ENCODE measurements at regions not wholly inside any gene's neighbourhood (a gene's known extent, or its start where the extent isn't known, plus 50 kb on each side); places are given as distances from the start of the nearest gene placed in this dataset.
"Not testable (repeated sequence)": the region's sequence is repeated elsewhere in the genome, so short reads cannot be mapped to it uniquely, and the experiment has no call there.

GRCh38 chr3:110932567-110932966, 139.0 kb upstream of the NECTIN3 start:
- POLR2A ChIA-PET, result no interaction called here
- TF ChIP-seq CTCF (IDR thresholded peaks at IDR 0.05; ENCODE audit: control extremely low read depth, extremely low read depth, low read depth, missing control alignments), result no peak
- CTCF ChIA-PET, result interaction anchor here (2.4 kb wide), 1 partner anchor 9 kb away, joined by 10 read pairs; no protein-coding TSS in a partner anchor
- no peak for DNase-seq (ENCODE audit: extremely low spot score)

GRCh38 chr3:110933821-110934426, 137.7 kb upstream of the NECTIN3 start:
- no peak for TF ChIP-seq CTCF (IDR thresholded peaks at IDR 0.05; ENCODE audit: control extremely low read depth, extremely low read depth, low read depth, missing control alignments)
- CTCF ChIA-PET, result interaction anchor here (2.4 kb wide), 1 partner anchor 11 kb away, joined by 10 read pairs; no protein-coding TSS in a partner anchor
- POLR2A ChIA-PET, result no interaction called here
- no peak for DNase-seq (ENCODE audit: extremely low spot score)

- no peak for DNase-seq (ENCODE audit: extremely low spot score)
- ChIA-PET POLR2A (no interaction called here), CTCF (no interaction called here)
- no peak for TF ChIP-seq CTCF (IDR thresholded peaks at IDR 0.05; ENCODE audit: control extremely low read depth, extremely low read depth, low read depth, missing control alignments)
Observed at GRCh38 chr3:110938629-110939028, 133.0 kb upstream of the NECTIN3 start.

- ChIA-PET POLR2A (no interaction called here), CTCF (no interaction called here)
- no peak for TF ChIP-seq CTCF (IDR thresholded peaks at IDR 0.05; ENCODE audit: control extremely low read depth, extremely low read depth, low read depth, missing control alignments)
- DNase-seq (ENCODE audit: extremely low spot score), result no peak
Observed at GRCh38 chr3:110940055-110940454, 131.6 kb upstream of the NECTIN3 start.

- TF ChIP-seq CTCF (IDR thresholded peaks at IDR 0.05; ENCODE audit: control extremely low read depth, extremely low read depth, low read depth, missing control alignments), result no peak
- CTCF ChIA-PET, result no interaction called here
- DNase-seq (ENCODE audit: extremely low spot score), result no peak
- POLR2A ChIA-PET, result no interaction called here
Observed at GRCh38 chr3:110944782-110945181, 126.8 kb upstream of the NECTIN3 start.

- DNase-seq (ENCODE audit: extremely low spot score), result no peak
- no peak for TF ChIP-seq CTCF (IDR thresholded peaks at IDR 0.05; ENCODE audit: control extremely low read depth, extremely low read depth, low read depth, missing control alignments)
- ChIA-PET POLR2A (no interaction called here), CTCF (no interaction called here)
Observed at GRCh38 chr3:110946810-110947209, 124.8 kb upstream of the NECTIN3 start.

- CTCF ChIA-PET; POLR2A ChIA-PET; DNase-seq (ENCODE audit: extremely low spot score): not testable (repeated sequence)
Observed at GRCh38 chr3:110949194-110949593, 122.4 kb upstream of the NECTIN3 start.

Measured in GM10248 (cell line).